Parathyroid adenoma (tissue), 2 donors: ENCODE measurements at regions not wholly inside any gene's neighbourhood (a gene's known extent, or its start where the extent isn't known, plus 50 kb on each side); places are given as distances from the start of the nearest gene placed in this dataset.

Experiments
- H2AFZ ChIP-seq: fragments of 300-600 bp; sonication (generic); one replicate; pipeline ENCODE4 v1.7.0; 2017; ENCODE audit warnings: antibody characterized with exemption, mild to moderate bottlenecking
- H3K27ac ChIP-seq: fragments of 300-600 bp; sonication (generic); one replicate; pipeline ENCODE4 v1.7.0; 2017
- H3K27me3 ChIP-seq: fragments of 300-600 bp; sonication (generic); one replicate; pipeline ENCODE4 v1.7.0; 2017; ENCODE audit warnings: low read length; ENCODE audit not compliant: control insufficient read depth, insufficient read depth
- H3K36me3 ChIP-seq: fragments of 300-600 bp; sonication (generic); one replicate; pipeline ENCODE4 v1.7.0; 2017; ENCODE audit warnings: low read length; ENCODE audit not compliant: control insufficient read depth, insufficient read depth
- H3K4me1 ChIP-seq: fragments of 300-600 bp; sonication (generic); one replicate; pipeline ENCODE4 v1.7.0; 2017; ENCODE audit warnings: control low read depth
- H3K4me2 ChIP-seq: fragments of 300-600 bp; sonication (generic); one replicate; pipeline ENCODE4 v1.7.0; 2017; ENCODE audit warnings: low read length
- H3K4me3 ChIP-seq: fragments of 300-600 bp; sonication (generic); one replicate; pipeline ENCODE4 v1.7.0; 2017; ENCODE audit warnings: low read depth, low read length
- H3K79me2 ChIP-seq: fragments of 300-600 bp; sonication (generic); one replicate; pipeline ENCODE4 v1.7.0; 2017; ENCODE audit warnings: control low read depth
- H3K9ac ChIP-seq: fragments of 300-600 bp; sonication (generic); one replicate; pipeline ENCODE4 v1.7.0; 2017; ENCODE audit warnings: mild to moderate bottlenecking
- H3K9me3 ChIP-seq: fragments of 300-600 bp; sonication (generic); one replicate; pipeline ENCODE4 v1.7.0; 2017; ENCODE audit warnings: low read length; ENCODE audit not compliant: control insufficient read depth
- TF ChIP-seq, protein P1 (sequence below): fragments of 300-600 bp; sonication (generic); IDR thresholded peaks from one replicate; pipeline ENCODE4 v1.7.0; 2017; ENCODE audit warnings: antibody characterized with exemption, mild to moderate bottlenecking
- donor health status: primary hyperparathyroidism.

DNA sequence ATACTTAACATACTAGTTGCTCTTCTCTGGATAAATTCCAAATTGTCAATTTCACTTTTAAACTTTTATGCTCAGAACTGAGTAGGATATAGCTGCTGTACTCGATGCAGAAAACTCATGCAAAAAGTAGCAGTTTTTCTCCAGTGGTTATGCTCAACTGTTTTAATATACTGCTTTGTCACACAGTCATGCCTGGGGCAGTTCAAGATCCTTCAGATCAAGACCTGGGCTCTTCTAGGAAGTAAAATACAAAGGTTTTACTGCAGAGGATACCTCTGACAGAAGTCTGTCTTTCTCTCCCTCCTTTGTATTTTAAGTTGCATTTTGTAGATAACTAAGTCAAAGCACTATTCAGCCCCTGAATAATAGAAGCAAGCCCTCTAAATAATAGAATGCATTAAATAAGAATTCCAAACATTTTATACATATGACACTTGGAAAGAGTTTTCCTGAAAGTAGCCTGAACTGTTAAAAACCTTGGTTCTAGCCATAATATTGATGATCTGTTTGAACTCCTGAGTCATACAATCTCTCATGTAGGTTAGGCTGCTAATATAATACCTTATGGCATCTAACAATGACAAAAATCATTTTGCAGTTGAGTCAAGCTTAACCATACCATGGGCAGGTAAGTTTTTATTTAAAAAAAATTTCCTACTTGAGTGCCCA, 183.3 kb upstream of the TRIB2 start:
- Histone ChIP-seq H3K4me1 (peaks cover 8% of the 10 kb centered on the region), H3K79me2 (no peaks in the 10 kb centered on the region), H3K4me2 (no peak overlapping the region), H3K9ac (no peak overlapping the region), H3K27ac (no peak overlapping the region), H2AFZ (peak overlapping the region; percentile 65), H3K4me3 (no peak overlapping the region), H3K27me3 (no peaks in the 10 kb centered on the region), H3K9me3 (no peaks in the 10 kb centered on the region), H3K36me3 (no peaks in the 10 kb centered on the region)
- TF ChIP-seq, protein P1, sequence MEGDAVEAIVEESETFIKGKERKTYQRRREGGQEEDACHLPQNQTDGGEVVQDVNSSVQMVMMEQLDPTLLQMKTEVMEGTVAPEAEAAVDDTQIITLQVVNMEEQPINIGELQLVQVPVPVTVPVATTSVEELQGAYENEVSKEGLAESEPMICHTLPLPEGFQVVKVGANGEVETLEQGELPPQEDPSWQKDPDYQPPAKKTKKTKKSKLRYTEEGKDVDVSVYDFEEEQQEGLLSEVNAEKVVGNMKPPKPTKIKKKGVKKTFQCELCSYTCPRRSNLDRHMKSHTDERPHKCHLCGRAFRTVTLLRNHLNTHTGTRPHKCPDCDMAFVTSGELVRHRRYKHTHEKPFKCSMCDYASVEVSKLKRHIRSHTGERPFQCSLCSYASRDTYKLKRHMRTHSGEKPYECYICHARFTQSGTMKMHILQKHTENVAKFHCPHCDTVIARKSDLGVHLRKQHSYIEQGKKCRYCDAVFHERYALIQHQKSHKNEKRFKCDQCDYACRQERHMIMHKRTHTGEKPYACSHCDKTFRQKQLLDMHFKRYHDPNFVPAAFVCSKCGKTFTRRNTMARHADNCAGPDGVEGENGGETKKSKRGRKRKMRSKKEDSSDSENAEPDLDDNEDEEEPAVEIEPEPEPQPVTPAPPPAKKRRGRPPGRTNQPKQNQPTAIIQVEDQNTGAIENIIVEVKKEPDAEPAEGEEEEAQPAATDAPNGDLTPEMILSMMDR: no peak

- H3K9ac ChIP-seq: no peak overlapping the region
- TF ChIP-seq, protein P1: no peak
- H3K36me3 ChIP-seq: no peaks in the 10 kb centered on the region
- H2AFZ ChIP-seq: peak overlapping the region; percentile 65
- H3K4me3 ChIP-seq: no peak overlapping the region
- no peaks in the 10 kb centered on the region for H3K79me2 ChIP-seq
- no peaks in the 10 kb centered on the region for H3K27me3 ChIP-seq
- peak overlapping the region; percentile 17 for H3K27ac ChIP-seq
- H3K4me1 ChIP-seq: peaks cover 8% of the 10 kb centered on the region
- no peak overlapping the region for H3K4me2 ChIP-seq
- no peaks in the 10 kb centered on the region for H3K9me3 ChIP-seq
These were observed 182.0 kb upstream of the TRIB2 start for GRCh38 chr2:12534646-12535263.

DNA sequence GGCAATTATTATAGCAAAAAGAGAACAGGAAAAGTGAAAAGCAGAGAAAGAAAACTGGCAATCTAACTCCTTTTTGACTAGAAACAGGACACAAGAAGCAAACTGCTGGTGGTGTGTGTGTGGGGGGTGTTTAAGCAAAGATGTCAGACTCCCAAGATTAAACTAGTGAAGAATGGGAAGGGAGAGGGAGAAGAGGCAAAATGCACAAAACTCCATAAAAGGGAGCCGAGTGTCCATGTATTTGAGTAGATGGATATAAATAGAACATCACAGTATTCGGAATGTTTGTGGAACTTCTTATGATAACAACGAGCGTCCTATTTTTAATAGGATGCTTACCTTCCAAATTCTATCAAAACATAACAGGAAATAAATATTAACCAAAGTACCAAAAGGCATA, 179.8 kb upstream of the TRIB2 start:
- Histone ChIP-seq H3K4me1 (peaks cover 8% of the 10 kb centered on the region), H3K4me3 (no peak overlapping the region), H3K79me2 (no peaks in the 10 kb centered on the region), H3K4me2 (no peak overlapping the region), H3K27ac (no peak overlapping the region), H2AFZ (peak overlapping the region; percentile 36), H3K9me3 (no peaks in the 10 kb centered on the region), H3K27me3 (no peaks in the 10 kb centered on the region), H3K36me3 (no peaks in the 10 kb centered on the region), H3K9ac (no peak overlapping the region)
- TF ChIP-seq, protein P1: no peak

- Histone ChIP-seq H3K4me3 (no peak overlapping the region), H3K27ac (no peak overlapping the region), H3K27me3 (no peaks in the 10 kb centered on the region), H2AFZ (no peak overlapping the region), H3K9ac (no peak overlapping the region), H3K79me2 (no peaks in the 10 kb centered on the region), H3K9me3 (no peaks in the 10 kb centered on the region), H3K36me3 (no peaks in the 10 kb centered on the region), H3K4me2 (no peak overlapping the region), H3K4me1 (peaks cover 18% of the 10 kb centered on the region)
- TF ChIP-seq, protein P1: no peak
These were observed 178.5 kb upstream of the TRIB2 start for GRCh38 chr2:12538138-12538694.
